ENCODE measurements at regions not wholly inside any gene's neighbourhood (a gene's known extent, or its start where the extent isn't known, plus 50 kb on each side); places are given as distances from the start of the nearest gene placed in this dataset.
"Not testable (repeated sequence)": the region's sequence is repeated elsewhere in the genome, so short reads cannot be mapped to it uniquely, and the experiment has no call there.

GRCh38 chr12:62164036-62164435 lies 96.2 kb upstream of the USP15 start:
- DNase-seq (ENCODE audit: low read depth), result no peak

- no peak for DNase-seq (ENCODE audit: low read depth)
Observed at GRCh38 chr12:62166525-62166924, 93.7 kb upstream of the USP15 start.

- no peak for DNase-seq (ENCODE audit: low read depth)
Observed at GRCh38 chr12:62168411-62168810, 91.8 kb upstream of the USP15 start.

GRCh38 chr12:62170241-62170640 lies 90.0 kb upstream of the USP15 start:
- DNase-seq (ENCODE audit: low read depth), result no peak

- no peak for DNase-seq (ENCODE audit: low read depth)
Observed at GRCh38 chr12:62190689-62191490, 69.3 kb upstream of the USP15 start.

GRCh38 chr12:62191491-62192179 lies 68.6 kb upstream of the USP15 start:
- no peak for DNase-seq (ENCODE audit: low read depth)

GRCh38 chr12:62192180-62192902 lies 67.9 kb upstream of the USP15 start:
- peak; percentile 75 for DNase-seq (ENCODE audit: low read depth)

- DNase-seq (ENCODE audit: low read depth), result no peak
Observed at GRCh38 chr12:62192903-62193250, 67.3 kb upstream of the USP15 start.

- no peak for DNase-seq (ENCODE audit: low read depth)
Observed at GRCh38 chr12:62194031-62194430, 66.2 kb upstream of the USP15 start.

- no peak for DNase-seq (ENCODE audit: low read depth)
Observed at GRCh38 chr12:62194616-62195015, 65.6 kb upstream of the USP15 start.

- DNase-seq (ENCODE audit: low read depth), result no peak
Observed at GRCh38 chr12:62196146-62196545, 64.1 kb upstream of the USP15 start.

GRCh38 chr12:62202861-62203260 lies 57.3 kb upstream of the USP15 start:
- not testable (repeated sequence) for DNase-seq (ENCODE audit: low read depth)

- no peak for DNase-seq (ENCODE audit: low read depth)
Observed at GRCh38 chr12:62205346-62205745, 54.9 kb upstream of the USP15 start.

- no peak for DNase-seq (ENCODE audit: low read depth)
Observed at GRCh38 chr12:62207248-62207647, 53.0 kb upstream of the USP15 start.
